CMK (cell line): ENCODE measurements at regions not wholly inside any gene's neighbourhood (a gene's known extent, or its start where the extent isn't known, plus 50 kb on each side); places are given as distances from the start of the nearest gene placed in this dataset.
"Not testable (repeated sequence)": the region's sequence is repeated elsewhere in the genome, so short reads cannot be mapped to it uniquely, and the experiment has no call there.

ENCODE experiments used
- DNase-seq: peaks from one replicate; pipeline ENCODE4 v3.0.0-alpha.2; 2010; ENCODE audit warnings: low read depth

- DNase-seq: not testable (repeated sequence)
Measured at GRCh38 chr14:105752420-105752819, 226.0 kb downstream of the TMEM121 start.

GRCh38 chr14:105760691-105761344 lies 234.4 kb downstream of the TMEM121 start:
- DNase-seq: no peak

- not testable (repeated sequence) for DNase-seq
Measured at GRCh38 chr14:105761345-105761740, 235.0 kb downstream of the TMEM121 start.

- DNase-seq: no peak
Measured at GRCh38 chr14:105761842-105762241, 235.5 kb downstream of the TMEM121 start.

GRCh38 chr14:105762262-105762661 lies 235.9 kb downstream of the TMEM121 start:
- not testable (repeated sequence) for DNase-seq

DNA sequence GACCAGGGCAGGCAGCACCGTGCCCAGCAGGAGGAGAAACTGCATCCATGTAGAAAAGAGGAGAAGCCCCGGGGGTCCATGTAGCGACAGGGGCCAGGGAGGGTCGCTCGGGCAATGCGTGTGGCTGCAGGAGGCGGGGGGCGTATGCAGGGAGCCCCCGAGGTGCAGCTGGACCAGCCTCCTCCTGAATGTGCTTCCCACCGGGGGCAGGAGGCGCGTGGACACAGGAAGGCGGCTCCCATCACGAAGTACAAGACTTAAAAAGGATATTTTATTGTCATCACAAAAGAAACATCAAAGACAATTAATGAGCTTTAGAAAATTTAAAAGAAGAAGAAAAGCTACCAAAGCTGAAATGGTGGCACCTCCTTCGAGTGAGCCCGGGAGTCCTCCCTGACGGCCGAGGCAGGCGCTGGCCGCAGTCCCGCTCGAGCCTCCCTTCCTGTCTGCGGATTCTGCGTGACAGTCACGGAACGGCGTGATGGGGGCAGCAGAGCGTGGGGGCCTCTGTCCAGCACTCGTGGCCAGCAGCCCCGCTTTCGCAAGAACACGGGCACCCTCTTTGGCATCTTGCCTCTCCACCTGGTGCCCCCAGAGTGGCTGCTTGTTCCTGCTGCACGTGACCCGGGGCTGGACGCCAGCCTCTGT lies 238.0 kb downstream of the TMEM121 start:
- DNase-seq: not testable (repeated sequence)

DNA sequence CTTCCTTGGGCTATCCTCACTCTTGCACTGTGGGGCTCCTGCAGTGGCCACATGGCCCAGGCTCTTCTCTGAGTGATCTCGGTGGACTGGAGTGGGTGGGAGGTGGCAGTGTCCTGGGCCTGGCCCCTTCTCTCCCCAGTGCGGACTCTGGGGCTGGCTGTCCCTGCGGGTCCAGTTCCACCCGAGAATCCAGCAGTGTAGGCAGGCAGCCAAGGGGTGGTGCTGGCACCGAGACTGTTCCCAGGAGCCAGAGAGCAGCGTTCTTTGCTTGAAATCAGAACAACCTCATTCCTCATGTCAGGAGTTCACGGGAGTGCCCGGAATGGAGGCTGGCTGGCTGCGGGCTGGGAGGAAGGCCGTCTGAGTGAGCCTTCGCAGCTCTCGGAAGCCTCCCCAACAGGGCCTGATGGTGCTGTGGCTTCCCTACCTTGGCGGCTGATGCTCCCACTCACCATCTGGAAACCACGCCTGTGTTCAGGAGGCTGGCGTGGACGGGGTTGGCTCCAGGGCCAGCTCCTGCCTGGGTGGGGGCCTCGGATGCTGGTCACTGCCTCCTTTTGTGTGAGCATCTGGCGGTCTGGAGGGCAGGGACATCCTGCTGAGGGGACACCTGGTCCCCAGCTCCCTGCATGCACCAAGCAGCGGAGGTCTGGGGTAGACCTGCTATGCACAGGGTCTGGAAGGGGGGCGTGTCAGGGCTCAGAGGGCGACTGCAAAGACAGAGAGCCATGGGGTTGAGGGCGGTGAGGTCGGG lies 238.9 kb downstream of the TMEM121 start:
- DNase-seq: not testable (repeated sequence)

GRCh38 chr14:105765893-105766614 lies 239.7 kb downstream of the TMEM121 start:
- no peak for DNase-seq

DNA sequence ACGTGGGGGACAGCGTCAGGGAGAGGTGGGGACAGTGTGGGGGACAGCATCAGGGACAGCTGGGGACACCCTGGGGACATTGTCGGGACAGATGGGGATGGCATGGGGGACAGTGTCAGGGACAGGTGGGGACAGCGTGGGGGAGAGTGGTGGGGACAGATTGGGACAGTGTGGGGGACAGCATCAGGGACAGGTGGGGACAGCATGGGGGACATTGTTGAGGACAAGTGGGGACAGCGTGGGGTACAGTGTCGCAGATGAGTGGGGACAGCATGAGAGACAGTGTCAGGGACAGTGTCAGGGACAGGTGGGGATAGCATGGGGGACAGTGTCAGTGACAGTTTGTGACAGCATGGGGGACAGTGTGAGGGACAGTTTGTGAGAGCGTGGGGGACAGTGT lies 240.9 kb downstream of the TMEM121 start:
- DNase-seq: no peak

DNA sequence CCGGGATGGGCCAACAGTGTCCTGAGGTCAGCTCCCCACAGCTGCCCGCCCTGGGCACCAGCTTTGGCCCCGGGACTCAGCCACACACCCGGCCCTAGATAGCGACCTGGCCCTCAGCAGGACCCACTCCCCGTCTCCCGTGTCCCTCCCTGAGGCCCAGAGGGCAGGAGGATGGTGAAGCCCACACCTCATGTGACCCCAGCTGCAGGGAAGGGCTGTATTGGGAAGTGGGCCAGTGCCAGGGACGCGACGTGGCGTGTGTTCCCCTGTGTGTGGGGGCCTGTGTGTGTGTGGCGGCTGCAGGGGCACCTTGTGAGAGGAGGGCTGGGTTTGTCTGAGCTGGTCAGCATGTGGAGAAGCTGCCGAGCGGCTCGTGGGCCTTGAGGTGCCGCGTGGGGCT lies 241.7 kb downstream of the TMEM121 start:
- DNase-seq: not testable (repeated sequence)

- DNase-seq: not testable (repeated sequence)
Measured at GRCh38 chr14:105769061-105769730, 242.8 kb downstream of the TMEM121 start.

GRCh38 chr14:105770619-105771216 lies 244.3 kb downstream of the TMEM121 start:
- DNase-seq: not testable (repeated sequence)

GRCh38 chr14:105771261-105772226 lies 245.2 kb downstream of the TMEM121 start:
- not testable (repeated sequence) for DNase-seq

GRCh38 chr14:105772710-105773250 lies 246.4 kb downstream of the TMEM121 start:
- DNase-seq: not testable (repeated sequence)

DNA sequence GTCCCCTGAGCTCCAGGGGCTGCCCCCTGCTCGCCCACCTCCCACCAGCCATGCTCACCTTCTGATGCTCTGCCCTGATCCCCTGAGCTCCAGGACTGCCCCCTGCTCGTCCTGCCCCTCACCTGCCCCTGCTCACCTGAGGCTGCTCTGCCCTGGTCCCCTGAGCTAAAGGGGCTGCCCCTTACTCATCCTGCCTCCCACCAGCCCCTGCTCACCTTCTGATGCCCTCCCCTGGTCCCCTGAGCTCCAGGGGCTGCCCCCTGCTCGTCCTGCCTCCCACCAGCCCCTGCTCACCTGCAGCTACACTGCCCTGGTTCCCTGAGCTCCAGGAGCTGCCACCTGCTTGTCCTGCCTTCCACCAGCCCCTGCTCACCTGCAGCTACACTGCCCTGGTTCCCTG lies 247.2 kb downstream of the TMEM121 start:
- DNase-seq: no peak

GRCh38 chr14:105774001-105774400 lies 247.6 kb downstream of the TMEM121 start:
- no peak for DNase-seq

- not testable (repeated sequence) for DNase-seq
Measured at GRCh38 chr14:105774585-105775348, 248.4 kb downstream of the TMEM121 start.

- DNase-seq: not testable (repeated sequence)
Measured at GRCh38 chr14:105775349-105775923, 249.1 kb downstream of the TMEM121 start.

GRCh38 chr14:105776112-105776511 lies 249.7 kb downstream of the TMEM121 start:
- DNase-seq: not testable (repeated sequence)
